GM18507 (cell line): ENCODE measurements at regions not wholly inside any gene's neighbourhood (a gene's known extent, or its start where the extent isn't known, plus 50 kb on each side); places are given as distances from the start of the nearest gene placed in this dataset.

Source experiments
- DNase-seq: peaks from one replicate; pipeline ENCODE4 v3.0.0; 2011; ENCODE audit warnings: low read depth; ENCODE audit not compliant: insufficient read length; ENCODE audit errors: extremely low spot score
- FAIRE-seq: peaks from 2 replicates; lab custom pipeline; 2011; peaks lifted over from hg19 to GRCh38; lab: Jason Lieb, UNC

GRCh38 chr5:34597034-34598027 lies 58.8 kb upstream of the RAI14 start:
- DNase-seq (no peak), FAIRE-seq (no peak)

GRCh38 chr5:34598177-34598794 lies 57.8 kb upstream of the RAI14 start:
- FAIRE-seq (no peak), DNase-seq (no peak)

GRCh38 chr5:34599471-34600117 lies 56.5 kb upstream of the RAI14 start:
- no peak for FAIRE-seq

GRCh38 chr5:34600118-34600493 lies 56.0 kb upstream of the RAI14 start:
- DNase-seq (no peak), FAIRE-seq (no peak)

More at GRCh38 chr5:34599471-34600117, 56.5 kb upstream of the RAI14 start:
- DNase-seq: no peak

- no peak for FAIRE-seq
These were observed 52.8 kb upstream of the RAI14 start for GRCh38 chr5:34603378-34603777.

GRCh38 chr5:34604119-34604675 lies 51.9 kb upstream of the RAI14 start:
- FAIRE-seq: no peak
- no peak for DNase-seq

More at GRCh38 chr5:34603378-34603777, 52.8 kb upstream of the RAI14 start:
- DNase-seq: no peak

GRCh38 chr5:34606101-34606500 lies 50.0 kb upstream of the RAI14 start:
- DNase-seq (no peak), FAIRE-seq (no peak)
